ENCODE measurements at regions not wholly inside any gene's neighbourhood (a gene's known extent, or its start where the extent isn't known, plus 50 kb on each side); places are given as distances from the start of the nearest gene placed in this dataset.

DNA sequence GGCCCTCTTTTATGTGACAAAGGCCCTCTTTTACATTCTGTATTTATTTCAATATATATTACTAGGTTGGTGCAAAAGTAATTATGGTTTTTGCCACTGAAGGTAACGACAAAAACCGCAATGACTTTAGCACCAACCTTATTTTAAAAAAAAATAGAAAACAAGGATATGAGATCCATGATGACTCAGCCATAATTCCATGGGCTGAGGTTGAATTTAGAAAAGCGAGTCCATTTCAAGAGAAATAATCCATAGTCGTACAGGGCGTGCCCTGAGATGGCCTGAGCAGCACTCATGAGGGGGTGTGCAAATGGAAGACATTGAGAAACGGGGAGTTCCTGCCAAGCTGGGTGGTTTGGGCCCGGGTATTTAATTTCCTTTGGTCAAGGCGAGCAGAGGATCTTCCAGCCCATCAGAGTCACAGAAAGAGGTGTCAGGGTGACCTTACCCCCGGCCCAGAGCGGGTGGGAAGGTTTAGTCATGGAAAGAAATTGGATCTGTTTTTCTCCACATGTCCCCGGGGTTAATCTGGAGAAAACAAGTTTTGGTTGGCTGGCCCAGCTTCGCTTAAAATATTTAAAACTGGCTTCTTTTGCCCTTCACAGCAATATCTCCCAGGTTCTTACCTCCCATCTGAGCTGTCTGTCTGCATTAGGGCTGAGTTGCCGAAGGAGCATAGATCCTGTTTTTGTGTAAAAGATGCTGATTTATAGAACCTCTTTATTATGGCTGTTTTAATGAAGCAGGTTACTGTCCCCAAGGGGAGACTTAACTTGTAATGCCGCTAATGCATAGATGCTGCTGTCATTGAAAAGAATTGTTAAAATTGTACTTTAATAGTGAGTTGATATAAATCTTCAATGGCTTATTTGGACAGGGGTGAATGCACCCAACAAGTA is 255.6 kb downstream of the PREX1 start:
- TF ChIP-seq ZNF274 (IDR thresholded peaks at IDR 0.05; ENCODE audit: low read depth, low read length) (no peak), SUZ12 (IDR thresholded peaks at IDR 0.05; ENCODE audit: extremely low read depth, insufficient read depth, insufficient read length) (no peak)
